ENCODE measurements at regions not wholly inside any gene's neighbourhood (a gene's known extent, or its start where the extent isn't known, plus 50 kb on each side); places are given as distances from the start of the nearest gene placed in this dataset.

- H3K27me3 ChIP-seq (ENCODE audit: insufficient read depth, low read length): no peaks in the 10 kb centered on the region
- H2BK15ac ChIP-seq (ENCODE audit: low read depth, low read length): no peak overlapping the region
- H3K18ac ChIP-seq (ENCODE audit: insufficient read length, low read depth, low read length): no peak overlapping the region
- no peak for DNase-seq
- H2AFZ ChIP-seq (ENCODE audit: low read length): no peak overlapping the region
- H3K9me3 Mint-ChIP-seq: peaks cover 7 to 57% of the 10 kb centered on the region in 2 experiments
- no peak overlapping the region for H2BK20ac ChIP-seq (ENCODE audit: low read depth, low read length, poor library complexity, severe bottlenecking)
- no peak overlapping the region for H4K8ac ChIP-seq (replicated peaks; ENCODE audit: insufficient read length, low read depth, low read length)
- H4K20me1 ChIP-seq (ENCODE audit: control insufficient read depth, insufficient read depth, insufficient read length): no peaks in the 10 kb centered on the region
- no peaks in the 10 kb centered on the region for H3K23me2 ChIP-seq (ENCODE audit: insufficient read length, low read depth, low read length, poor library complexity, severe bottlenecking)
- no peak overlapping the region for H3T11ph ChIP-seq (ENCODE audit: low read length)
- H3K4me1 ChIP-seq (ENCODE audit: insufficient read depth, low read length): no peaks in the 10 kb centered on the region
- no peak overlapping the region for H3K56ac ChIP-seq (ENCODE audit: insufficient read length, low read depth, low read length)
- no peak overlapping the region for H4K91ac ChIP-seq (ENCODE audit: insufficient read length, low read depth, low read length)
- H3K4me1 Mint-ChIP-seq: no peaks in the 10 kb centered on the region; a peak in 1 of 4 replicates
- H2BK120ac ChIP-seq (ENCODE audit: low read depth, low read length, poor library complexity, severe bottlenecking): no peak overlapping the region
- no peak overlapping the region for H3K23ac ChIP-seq (ENCODE audit: insufficient read length, low read depth, low read length)
- no peaks in the 10 kb centered on the region for H3K79me2 ChIP-seq (ENCODE audit: insufficient read depth, low read length)
- no CpG with 5 or more reads among the region's 2 CpGs for WGBS (ENCODE audit: extremely low coverage, insufficient read length, low lambda C conversion rate)
- no peaks in the 10 kb centered on the region for H3K79me1 ChIP-seq (ENCODE audit: insufficient read depth, low read depth, low read length, poor library complexity, severe bottlenecking)
- no peaks in the 10 kb centered on the region for H3K27me3 Mint-ChIP-seq (ENCODE audit: low read depth)
- H3K4ac ChIP-seq (ENCODE audit: low read depth, low read length): no peak overlapping the region
- H3K9me3 ChIP-seq (ENCODE audit: control insufficient read depth, low read depth, low read length): no peaks in the 10 kb centered on the region
- no peak overlapping the region for H3K4me2 ChIP-seq (ENCODE audit: insufficient read depth, insufficient read length, low read length)
- H3K27ac ChIP-seq (ENCODE audit: insufficient read length, low read depth, low read length): no peak overlapping the region
- H3K9ac ChIP-seq (ENCODE audit: extremely low read depth, insufficient read length, low read length): no peak overlapping the region
- no peak overlapping the region for H3K14ac ChIP-seq (ENCODE audit: insufficient read depth, low read length)
- H3K27ac Mint-ChIP-seq: no peak overlapping the region
- H2BK5ac ChIP-seq (ENCODE audit: insufficient read length, low read length): no peak overlapping the region
- TF ChIP-seq CTCF (conservative IDR thresholded peaks at IDR 0.05): no peak
- no peak overlapping the region for H2AK5ac ChIP-seq (ENCODE audit: insufficient read length, low read length)
- H3K36me3 Mint-ChIP-seq (ENCODE audit: insufficient read depth in 1 of 3, low read depth in 3 of 3): no peaks in the 10 kb centered on the region
- H3K4me3 Mint-ChIP-seq: no peak overlapping the region
- no peak overlapping the region for H4K5ac ChIP-seq (ENCODE audit: insufficient read length, low read depth, low read length)
- H2BK12ac ChIP-seq (ENCODE audit: insufficient read length, low read depth, low read length): no peak overlapping the region
These were observed 570.1 kb upstream of the ACTRT1 start for GRCh38 chrX:128622296-128622695.

Data from H9 (cell line).